K562 (cell line): ENCODE measurements at regions not wholly inside any gene's neighbourhood (a gene's known extent, or its start where the extent isn't known, plus 50 kb on each side); places are given as distances from the start of the nearest gene placed in this dataset.

Source experiments
- ATAC-seq: fragments of 200-7000 bp; cut with Tn5 transposase; 3 replicates; pipeline ENCODE4 v1.9.1; 2020; ENCODE audit warnings: moderate library complexity
- BruUV-seq: library from RNA; stranded (reverse); fragments of 400-500 nt; replicated peaks from 2 replicates; lab custom pipeline; 2021; lab: Mats Ljungman, UMichigan
- CTCF ChIA-PET: fragments of 300-600 bp; formaldehyde crosslinking; extraction: SDS; loops from one replicate; lab custom pipeline; 2021; ENCODE audit warnings: low intra/inter-chr PET ratio; lab: Yijun Ruan, JAX
- POLR2A ChIA-PET: fragments of 300-600, 350-650 bp; sonication (Branson Sonifier 250); formaldehyde crosslinking; extraction: SDS; loops from one replicate; lab custom pipeline; 2021; ENCODE audit warnings: antibody characterized with exemption, inconsistent platforms; lab: Yijun Ruan, JAX
- DNase-seq, 4 experiments: peaks; one replicate each; pipeline versions ENCODE4 v3.0.0 to v3.0.0-alpha.2; 2011 to 2018; ENCODE audit warnings: low spot score in 3 of 4, mixed read lengths in 3 of 4; ENCODE audit errors: extremely low read depth in 1 of 4
- FAIRE-seq: peaks from 2 replicates; lab custom pipeline; 2011; peaks lifted over from hg19 to GRCh38; lab: Jason Lieb, UNC
- H2AFZ ChIP-seq: 2 replicates; pipeline ENCODE4 v1.6.0; 2011; ENCODE audit warnings: low read depth, low read length, control low read depth, inconsistent platforms
- H3K27ac ChIP-seq: fragments of 200-600 bp; 3 replicates; pipeline ENCODE4 v1.8.0; 2011; ENCODE audit warnings: low read depth, mild to moderate bottlenecking, control low read depth, inconsistent platforms, low read length, moderate library complexity, mixed read lengths; ENCODE audit errors: extremely low read depth
- H3K27me3 ChIP-seq, 2 experiments: fragments of 300-600 bp in 1 of 2; 2 replicates in 1 of 2; 3 replicates in 1 of 2; pipeline versions ENCODE4 v1.6.0 to v1.8.0; 2011; ENCODE audit warnings: inconsistent platforms in 2 of 2, low read length in 2 of 2, mild to moderate bottlenecking in 1 of 2, mixed read lengths in 1 of 2, moderate library complexity in 1 of 2; ENCODE audit not compliant: control insufficient read depth in 2 of 2, insufficient read depth in 2 of 2
- H3K36me3 ChIP-seq: fragments of 300-600 bp; 3 replicates; pipeline ENCODE4 v1.8.0; 2011; ENCODE audit warnings: mild to moderate bottlenecking, low read length, inconsistent platforms; ENCODE audit not compliant: control insufficient read depth, insufficient read depth
- H3K4me1 ChIP-seq, 2 experiments: fragments of 200-600 bp in 1 of 2; replicated peaks in 1 of 2; 2 replicates in 1 of 2; 3 replicates in 1 of 2; pipeline versions ENCODE4 v1.5.1 to v1.8.0; 2011; ENCODE audit warnings: inconsistent platforms in 2 of 2, low read length in 2 of 2, mild to moderate bottlenecking in 1 of 2, mixed read lengths in 1 of 2, moderate library complexity in 1 of 2; ENCODE audit not compliant: control insufficient read depth in 2 of 2, insufficient read depth in 2 of 2
- H3K4me2 ChIP-seq: 2 replicates; pipeline ENCODE4 v1.6.1; 2011; ENCODE audit warnings: low read length, control low read depth, inconsistent platforms, mixed read lengths; ENCODE audit not compliant: insufficient read depth
- H3K4me3 ChIP-seq: fragments of 200-600 bp; sonication (generic), shearing (Covaris generic); 2 replicates; pipeline ENCODE4 v1.5.1; 2016; ENCODE audit warnings: control low read depth, inconsistent platforms
- H3K79me2 ChIP-seq: fragments of 200-600 bp; 3 replicates; pipeline ENCODE4 v1.8.0; 2011; ENCODE audit warnings: low read length, inconsistent platforms; ENCODE audit not compliant: control insufficient read depth, insufficient read depth
- H3K9ac ChIP-seq, 2 experiments: 2 replicates each; pipeline versions ENCODE4 v1.6.0 to v1.6.1; 2011; ENCODE audit warnings: low read depth in 2 of 2, low read length in 2 of 2, control low read depth in 1 of 2, inconsistent platforms in 1 of 2, mild to moderate bottlenecking in 1 of 2, mixed read lengths in 1 of 2; ENCODE audit not compliant: insufficient read depth in 1 of 2
- H3K9me1 ChIP-seq: one replicate; pipeline ENCODE4 v1.6.0; 2011; ENCODE audit warnings: inconsistent platforms, mild to moderate bottlenecking, low read length, moderate library complexity; ENCODE audit not compliant: control insufficient read depth, insufficient read depth
- H3K9me3 ChIP-seq: replicated peaks from 2 replicates; pipeline ENCODE4 v1.5.1; 2011; ENCODE audit warnings: low read depth, low read length, inconsistent platforms; ENCODE audit not compliant: control insufficient read depth, insufficient read depth
- H4K20me1 ChIP-seq: replicated peaks from 2 replicates; pipeline ENCODE4 v1.6.1; 2011; ENCODE audit warnings: low read length, inconsistent platforms, mixed read lengths; ENCODE audit not compliant: control insufficient read depth, insufficient read depth
- CBFB ChIP-seq: sonication (generic); formaldehyde crosslinking; IDR thresholded peaks from 2 replicates; pipeline ENCODE4 v1.4.0; 2020; ENCODE audit warnings: mild to moderate bottlenecking, missing genetic modification reagents
- CEBPG ChIP-seq, 3 experiments: fragments of 200-800 bp in 1 of 3; sonication (Bioruptor generic) in 1 of 3; sonication (generic) in 1 of 3; formaldehyde crosslinking in 1 of 3; IDR thresholded peaks in 2 of 3; conservative IDR thresholded peaks in 1 of 3; 2 replicates each; pipeline versions ENCODE4 v1.6.1 to v1.8.0; 2016 to 2022; ENCODE audit warnings: missing compliant biosample characterization in 2 of 3, missing genetic modification characterization in 2 of 3, mild to moderate bottlenecking in 1 of 3, missing genetic modification reagents in 1 of 3
- FOXP1 ChIP-seq: sonication (generic); formaldehyde crosslinking; IDR thresholded peaks from 2 replicates; pipeline ENCODE4 v1.8.0; 2022; ENCODE audit warnings: mild to moderate bottlenecking, missing genetic modification reagents
- ILF3 ChIP-seq: fragments of 450-650 bp; IDR thresholded peaks from 2 replicates; pipeline ENCODE4 v1.6.1; 2018; ENCODE audit warnings: antibody characterized with exemption, mild to moderate bottlenecking, moderate library complexity, borderline replicate concordance
- MYC ChIP-seq, 2 experiments: fragments of 250-450 bp in 1 of 2; sonication (Bioruptor Pico) in 1 of 2; IDR thresholded peaks; 2 replicates each; pipeline versions ENCODE4 v1.5.1 to v1.6.1; 2012 to 2021; ENCODE audit warnings: low read depth in 2 of 2, borderline replicate concordance in 1 of 2, improper control_type of control experiment in 1 of 2, low read length in 1 of 2, mild to moderate bottlenecking in 1 of 2, moderate library complexity in 1 of 2
- POLR2AphosphoS5 ChIP-seq: IDR thresholded peaks from 2 replicates; pipeline ENCODE4 v1.6.1; 2011; ENCODE audit warnings: mild to moderate bottlenecking, low read depth, low read length, moderate library complexity; ENCODE audit not compliant: control insufficient read depth, insufficient read depth
- RAD51 ChIP-seq: fragments of 450-650 bp; IDR thresholded peaks from 2 replicates; pipeline ENCODE4 v1.7.1; 2016; ENCODE audit warnings: low read depth, mild to moderate bottlenecking, borderline replicate concordance
- TRIM24 ChIP-seq, 2 experiments: fragments of 450-650 bp; IDR thresholded peaks; 2 replicates each; pipeline ENCODE4 v1.6.1; 2016
- ZEB2 ChIP-seq: fragments of 450-650 bp; IDR thresholded peaks from 2 replicates; pipeline ENCODE4 v1.6.1; 2016
- ZNF639 ChIP-seq, 2 experiments: fragments of 200-800 bp in 1 of 2; sonication (Bioruptor generic) in 1 of 2; sonication (generic) in 1 of 2; formaldehyde crosslinking in 1 of 2; IDR thresholded peaks in 1 of 2; conservative IDR thresholded peaks in 1 of 2; 2 replicates each; pipeline versions ENCODE4 v1.5.0 to v1.6.1; 2016 to 2020; ENCODE audit warnings: missing compliant biosample characterization in 1 of 2, missing genetic modification characterization in 1 of 2, missing genetic modification reagents in 1 of 2
- WGBS: fragments of 100-300 bp; shearing (Covaris generic); methylation state at CpG from one replicate; pipeline ENCODE4 v1.1.6; 2016; ENCODE audit warnings: low coverage, mixed read lengths; ENCODE audit not compliant: insufficient coverage; ENCODE audit errors: missing lambda C conversion rate; 5-methylcytosine and 5-hydroxymethylcytosine counted together
- in situ Hi-C: fragments of 300-500 bp; cut with MboI; formaldehyde crosslinking; loops from 4 replicates; pipeline ENCODE4 v1.15.0; 2018; ENCODE audit warnings: inconsistent platforms, mixed read lengths
- intact Hi-C: fragments of 100-400 bp; cut with micrococcal nuclease; formaldehyde crosslinking; loops from 2 replicates; pipeline ENCODE4 v1.14.2; 2022

GRCh38 chr18:55166260-55166598 lies 207.0 kb upstream of the CCDC68 start:
- Histone ChIP-seq H3K4me3 (no peak overlapping the region), H3K9me3 (no peaks in the 10 kb centered on the region), H3K27me3 (no peaks in the 10 kb centered on the region), H3K4me1 (no peaks in the 10 kb centered on the region; a peak in 1 of 5 replicates), H3K27ac (no peak overlapping the region), H3K79me2 (no peaks in the 10 kb centered on the region), H2AFZ (no peak overlapping the region), H3K36me3 (no peaks in the 10 kb centered on the region), H4K20me1 (no peaks in the 10 kb centered on the region), H3K9me1 (no peaks in the 10 kb centered on the region), H3K9ac (no peak overlapping the region), H3K4me2 (no peak overlapping the region)
- intact Hi-C loops, result no loop called here
- POLR2A ChIA-PET, result no interaction called here
- no peak for TF ChIP-seq RAD51
- no peak for DNase-seq
- CTCF ChIA-PET, result no interaction called here
- 13% methylated on average over 1 of the region's 4 CpGs for WGBS
- ATAC-seq, result no peak
- no peak for FAIRE-seq
- no TSS peak for BruUV-seq
- in situ Hi-C loops, result no loop called here

- Histone ChIP-seq H3K27ac (no peak overlapping the region), H3K4me2 (no peak overlapping the region), H2AFZ (no peak overlapping the region), H3K9me3 (no peaks in the 10 kb centered on the region), H3K9ac (no peak overlapping the region), H3K36me3 (no peaks in the 10 kb centered on the region), H3K4me3 (no peak overlapping the region), H3K9me1 (no peaks in the 10 kb centered on the region), H4K20me1 (no peaks in the 10 kb centered on the region), H3K27me3 (no peaks in the 10 kb centered on the region), H3K79me2 (no peaks in the 10 kb centered on the region), H3K4me1 (no peaks in the 10 kb centered on the region; a peak in 1 of 5 replicates)
- peak; percentile 55 for ATAC-seq
- no TSS peak for BruUV-seq
- in situ Hi-C loops (no loop called here), intact Hi-C loops (no loop called here)
- CTCF ChIA-PET, result no interaction called here
- peak; percentile 11 to 63 (median 20) for DNase-seq
- POLR2A ChIA-PET, result interaction anchor here (0.6 to 0.8 kb wide), 2 partner anchors 15 to 1104 kb away, joined by 3 read pairs; no protein-coding TSS in a partner anchor
- peak; percentile 19 for FAIRE-seq
- WGBS, result 0% methylated on average over 6 of the region's 7 CpGs
- TF ChIP-seq ZEB2 (0 out of 2 replicates have a peak, but pooled peaks have one; percentile 34), FOXP1 (no peak), TRIM24 (IDR thresholded peaks at IDR 0.05) (peak; percentile 75 to 83), POLR2AphosphoS5 (peak; percentile 48; the same call in 1 of the 2 replicates), CBFB (CRISPR knock-in tag) (no peak), CEBPG (CRISPR knock-in tag; IDR thresholded peaks at IDR 0.05) (no peak), CEBPG (tag; conservative IDR thresholded peaks at IDR 0.05 in 1 of 2, IDR thresholded peaks at IDR 0.05 in 1 of 2) (0 out of 4 replicates have a peak, but pooled peaks of 1 of the 2 experiments have one; percentile 20), ILF3 (no peak), ZNF639 (CRISPR knock-in tag; conservative IDR thresholded peaks at IDR 0.05 in 1 of 2, IDR thresholded peaks at IDR 0.05 in 1 of 2) (peak in 1 of 2 experiments; percentile 57; a peak in 1 of 4 replicates), MYC (IDR thresholded peaks at IDR 0.05; ENCODE audit: low read depth, low read length) (no peak), MYC (CRISPR knock-in tag; IDR thresholded peaks at IDR 0.05; ENCODE audit: borderline replicate concordance, low read depth) (no peak)
Measured at GRCh38 chr18:55163550-55163949, 204.3 kb upstream of the CCDC68 start.
